KBM-7 (cell line): ENCODE measurements at regions not wholly inside any gene's neighbourhood (a gene's known extent, or its start where the extent isn't known, plus 50 kb on each side); places are given as distances from the start of the nearest gene placed in this dataset.
"Not testable (repeated sequence)": the region's sequence is repeated elsewhere in the genome, so short reads cannot be mapped to it uniquely, and the experiment has no call there.

Source experiments
- DNase-seq: peaks from one replicate; pipeline ENCODE4 v3.0.0-alpha.2; 2015
- in situ Hi-C: fragments of 300-500 bp; cut with MboI; formaldehyde crosslinking; loops from 2 replicates; pipeline ENCODE4 v1.14.3; 2020; ENCODE audit warnings: low sequenced_read_pairs, low pct_unique_long_range_greater_than_20kb, mixed read lengths

DNA sequence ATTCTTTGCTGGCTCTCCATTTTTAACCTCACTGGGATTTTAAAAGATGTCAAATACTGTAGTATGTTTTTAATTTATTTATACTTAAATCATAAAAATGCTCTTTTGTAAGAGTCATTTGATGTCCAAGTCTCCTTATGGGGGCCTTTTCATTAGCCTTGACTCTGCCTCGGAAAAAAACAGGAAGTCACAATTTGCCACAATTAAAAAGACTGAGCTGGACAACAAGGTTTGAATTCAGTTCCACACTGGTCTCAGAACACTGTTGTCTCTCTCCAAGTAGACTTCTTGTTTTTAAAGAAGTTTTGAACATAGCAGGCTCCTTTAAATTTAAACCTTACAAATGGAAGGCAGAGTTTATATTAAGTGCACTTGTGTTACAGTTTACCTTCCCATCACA lies 444.2 kb downstream of the ACTL7B start:
- in situ Hi-C loops = no loop called here
- no peak for DNase-seq

DNA sequence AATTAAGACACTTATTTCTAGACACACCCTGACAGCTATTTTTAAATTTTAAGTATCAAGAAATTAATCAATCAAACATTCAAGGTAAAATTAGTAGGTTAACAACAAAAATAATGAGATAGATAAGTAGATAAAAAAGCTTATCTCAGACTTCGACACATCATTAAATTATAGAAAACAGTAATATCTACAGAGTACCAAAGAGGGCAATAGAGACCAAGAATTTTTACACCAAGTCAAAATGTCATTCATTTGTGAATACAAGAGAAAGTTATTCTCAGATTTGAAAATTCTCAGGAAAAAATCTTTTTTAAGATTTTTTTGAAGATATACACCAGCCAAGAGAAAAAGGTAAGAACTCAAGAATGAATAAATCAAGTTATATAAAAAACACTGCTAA lies 445.6 kb downstream of the ACTL7B start:
- DNase-seq = no peak
- in situ Hi-C loops = no loop called here

DNA sequence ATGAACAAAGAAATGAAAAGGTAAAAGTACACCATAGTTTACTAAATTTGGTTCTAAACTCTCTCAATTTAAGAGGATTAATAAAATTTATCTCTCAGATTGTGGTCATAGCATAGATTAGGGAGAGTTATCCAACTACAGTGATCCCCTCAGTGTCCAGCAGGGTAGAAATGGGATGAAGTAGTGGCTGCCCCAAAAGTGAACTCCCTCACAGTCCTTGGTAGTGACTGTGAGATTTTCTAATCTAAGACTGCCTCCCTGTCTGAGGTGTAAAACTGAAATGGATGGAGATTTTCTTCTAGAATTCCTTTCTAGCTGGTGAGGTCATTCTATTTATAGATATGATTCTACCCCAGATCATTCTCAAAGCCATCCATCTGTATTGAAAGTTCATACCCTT lies 455.5 kb downstream of the ACTL7B start:
- in situ Hi-C loops = no loop called here
- DNase-seq = no peak

DNA sequence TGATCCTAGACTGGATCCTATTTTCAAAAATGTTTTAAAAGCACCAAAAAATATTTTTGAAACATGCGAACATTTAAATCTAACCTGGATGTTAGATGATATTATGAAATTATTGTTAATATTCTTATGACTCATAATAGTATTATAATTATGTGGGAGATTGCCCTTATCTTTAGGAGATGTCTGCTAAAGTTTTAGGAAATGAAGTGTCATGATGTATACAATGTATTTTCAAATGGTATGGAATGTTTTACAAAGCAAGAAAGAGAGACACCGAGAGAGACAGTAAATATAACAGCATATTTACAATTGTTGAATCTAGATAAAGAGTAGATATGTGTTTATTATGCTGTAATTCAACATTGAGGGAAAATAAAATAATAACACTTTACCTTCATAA lies 455.9 kb downstream of the ACTL7B start:
- no peak for DNase-seq
- in situ Hi-C loops = no loop called here

DNA sequence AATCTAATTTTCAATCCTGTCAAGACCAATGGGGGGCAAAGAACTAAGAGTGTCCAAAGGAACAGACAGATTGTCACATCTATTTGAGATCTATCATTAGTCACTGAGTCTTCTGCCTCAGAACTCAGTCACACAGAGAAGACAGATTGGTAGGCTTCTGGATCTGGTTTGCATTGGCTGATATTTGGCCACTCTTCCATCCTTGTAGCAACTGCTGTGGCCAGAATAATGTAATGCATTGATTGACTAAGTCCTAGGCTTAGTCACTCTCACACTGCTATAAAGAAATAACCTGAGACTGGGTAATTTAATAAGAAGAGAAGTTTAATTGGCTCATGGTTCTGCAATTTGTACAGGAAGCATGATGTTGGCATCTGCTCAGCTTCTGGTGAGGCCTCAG lies 458.5 kb downstream of the ACTL7B start:
- in situ Hi-C loops = no loop called here
- DNase-seq = no peak

DNA sequence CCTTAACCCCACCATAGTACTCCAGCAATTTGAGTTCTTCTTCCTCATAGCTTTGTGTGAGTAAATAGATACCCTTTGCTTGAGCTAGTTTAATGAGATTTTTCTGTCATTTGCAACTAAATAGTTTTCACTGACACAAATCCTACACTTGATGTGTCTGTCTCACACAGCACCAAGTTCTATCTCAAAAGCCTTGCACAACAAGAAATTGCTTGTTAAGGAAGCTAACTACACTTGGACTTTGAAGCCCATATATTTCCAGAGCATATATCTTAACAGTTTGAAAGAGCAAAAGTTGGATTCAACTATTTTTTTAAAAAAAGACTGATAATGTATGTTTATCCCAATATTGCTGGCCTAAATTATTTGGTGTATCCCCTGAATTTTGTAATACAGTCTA lies 459.2 kb downstream of the ACTL7B start:
- in situ Hi-C loops = no loop called here
- DNase-seq = no peak

DNA sequence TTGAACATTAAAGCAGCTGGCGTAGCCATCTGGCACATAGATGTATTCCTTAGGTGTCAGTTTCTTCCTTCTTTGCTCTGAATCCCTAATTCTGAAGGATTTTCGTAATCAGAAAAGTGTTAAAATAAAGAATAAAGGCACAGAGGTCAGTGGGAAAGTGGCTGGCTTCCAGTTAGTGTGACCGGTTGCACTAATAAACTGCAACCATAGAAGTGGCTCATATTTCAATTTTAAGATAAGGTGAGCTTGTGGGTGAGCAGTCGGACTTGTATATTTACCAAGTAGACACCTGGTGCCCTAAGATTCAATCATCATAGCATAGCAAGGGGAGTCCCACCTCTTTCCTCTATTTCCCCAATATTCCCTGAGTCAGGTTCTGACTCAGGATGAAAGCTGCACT lies 459.6 kb downstream of the ACTL7B start:
- DNase-seq = no peak
- in situ Hi-C loops = no loop called here

DNA sequence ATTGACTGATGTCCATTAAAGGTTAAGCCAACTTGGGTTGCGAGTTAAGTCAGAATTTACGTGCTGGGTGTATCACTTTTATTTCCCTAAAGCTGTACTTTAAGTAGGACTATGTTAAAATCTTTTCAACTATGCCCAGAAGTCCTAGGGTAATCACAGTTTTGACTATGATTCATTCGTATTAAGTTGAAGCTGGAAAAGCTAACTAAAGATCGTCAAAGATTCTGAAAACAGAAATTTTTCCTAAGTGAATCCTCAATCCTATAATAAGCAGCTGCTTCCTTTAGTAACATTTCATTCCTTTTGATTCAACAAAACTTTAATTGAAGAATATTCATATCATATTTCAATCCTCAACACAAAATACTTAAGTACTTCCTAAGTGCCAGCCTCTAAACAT lies 460.4 kb downstream of the ACTL7B start:
- DNase-seq = no peak
- in situ Hi-C loops = no loop called here

DNA sequence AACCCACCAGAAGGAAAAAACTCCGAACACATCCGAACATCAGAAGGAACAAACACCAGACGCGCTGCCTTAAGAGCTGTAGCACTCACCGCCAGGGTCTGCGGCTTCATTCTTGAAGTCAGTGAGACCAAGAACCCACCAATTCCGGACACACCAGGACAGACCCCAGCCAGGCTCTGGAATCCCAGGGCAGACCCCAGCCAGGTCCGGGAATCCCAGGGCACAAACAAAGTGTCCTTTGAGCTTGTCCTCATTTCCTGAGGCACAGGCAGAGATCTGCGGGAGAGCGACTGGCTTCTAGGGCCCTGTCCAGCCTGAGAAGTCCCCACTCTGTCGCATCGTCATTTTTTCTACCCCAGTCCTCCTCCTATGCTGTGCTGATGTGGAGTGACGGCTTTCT lies 461.1 kb downstream of the ACTL7B start:
- in situ Hi-C loops = no loop called here
- no peak for DNase-seq

DNA sequence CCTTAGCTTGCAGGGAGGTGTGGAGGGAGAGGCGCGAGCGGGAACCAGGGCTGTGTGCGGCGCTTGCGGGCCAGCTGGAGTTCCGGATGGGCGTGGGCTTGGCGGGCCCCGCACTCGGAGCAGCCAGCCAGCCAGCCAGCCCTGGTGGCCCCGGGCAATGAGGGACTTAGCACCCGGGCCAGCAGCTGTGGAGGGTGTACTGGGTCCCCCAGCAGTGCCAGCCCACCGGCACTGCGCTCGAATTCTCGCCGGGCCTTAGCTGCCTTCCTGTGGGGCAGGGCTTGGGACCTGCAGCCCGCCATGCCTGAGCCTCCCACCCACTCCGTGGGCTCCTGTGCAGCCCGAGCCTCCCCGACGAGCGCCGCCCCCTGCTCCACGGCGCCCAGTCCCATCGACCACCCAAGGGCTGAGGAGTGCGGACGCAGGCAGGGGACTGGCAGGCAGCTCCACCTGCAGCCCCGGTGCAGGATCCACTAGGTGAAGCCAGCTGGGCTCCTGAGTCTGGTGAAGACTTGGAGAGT lies 462.2 kb downstream of the ACTL7B start:
- in situ Hi-C loops, DNase-seq: not testable (repeated sequence)

DNA sequence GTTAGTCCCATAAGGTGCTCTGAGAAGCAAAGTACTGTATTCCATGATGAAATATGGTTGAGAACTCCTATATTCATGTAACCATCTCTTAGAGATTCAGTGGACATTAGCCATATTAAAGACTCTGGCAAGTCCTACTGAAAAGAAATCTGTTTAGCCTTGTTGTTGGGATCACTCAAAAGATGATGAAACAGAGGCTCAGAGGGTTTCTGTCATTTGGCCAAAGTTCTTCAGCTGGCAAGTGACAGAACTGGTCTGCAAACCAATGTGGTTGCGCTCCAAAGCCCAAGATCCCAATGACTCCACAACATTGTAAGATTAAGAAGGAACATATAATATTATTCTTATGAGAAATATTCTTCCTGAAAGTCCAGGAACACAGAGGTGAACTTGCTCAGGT lies 462.9 kb downstream of the ACTL7B start:
- in situ Hi-C loops = no loop called here
- no peak for DNase-seq

DNA sequence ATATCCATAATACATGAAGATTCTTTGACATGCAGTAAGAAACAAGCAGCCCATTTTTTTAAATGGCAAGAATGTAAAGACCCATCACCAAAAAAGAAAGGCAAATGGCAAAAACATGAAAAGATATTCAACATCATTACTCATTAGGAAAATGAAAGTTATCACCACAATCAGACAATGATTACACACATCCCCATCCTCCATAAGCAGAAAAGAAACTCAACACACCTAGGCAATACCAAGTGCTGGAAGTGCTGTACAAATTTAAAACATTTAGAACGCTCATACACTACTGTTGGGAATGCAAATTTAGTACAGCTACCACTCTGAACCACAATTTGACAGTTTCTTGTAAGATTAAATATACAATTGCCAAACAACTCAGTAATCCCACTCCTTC lies 466.7 kb downstream of the ACTL7B start:
- in situ Hi-C loops = no loop called here
- no peak for DNase-seq

DNA sequence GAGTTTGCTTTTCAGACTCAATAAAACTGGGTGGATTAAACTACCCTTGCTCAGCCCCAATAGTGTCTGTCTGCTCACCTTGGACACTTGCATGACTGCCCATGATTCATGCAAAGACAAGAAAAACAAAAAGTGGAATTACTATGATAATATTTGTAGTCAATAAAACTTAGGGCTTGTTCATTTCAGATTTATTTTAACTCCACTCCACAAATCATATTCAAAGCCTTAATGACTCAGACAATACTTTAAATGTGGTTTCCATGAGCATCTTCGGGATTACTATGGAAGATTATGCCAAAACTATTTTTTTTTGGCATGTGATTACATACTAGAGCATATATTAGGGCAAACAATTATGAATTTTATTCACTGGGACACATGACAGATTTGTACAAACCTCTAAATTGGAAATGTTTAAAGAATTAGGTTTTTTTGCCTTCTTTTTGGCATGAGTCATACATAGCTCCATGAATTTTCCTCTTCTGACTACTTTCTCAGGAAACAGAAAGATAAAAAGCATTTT lies 468.9 kb downstream of the ACTL7B start:
- in situ Hi-C loops = no loop called here
- DNase-seq = no peak

DNA sequence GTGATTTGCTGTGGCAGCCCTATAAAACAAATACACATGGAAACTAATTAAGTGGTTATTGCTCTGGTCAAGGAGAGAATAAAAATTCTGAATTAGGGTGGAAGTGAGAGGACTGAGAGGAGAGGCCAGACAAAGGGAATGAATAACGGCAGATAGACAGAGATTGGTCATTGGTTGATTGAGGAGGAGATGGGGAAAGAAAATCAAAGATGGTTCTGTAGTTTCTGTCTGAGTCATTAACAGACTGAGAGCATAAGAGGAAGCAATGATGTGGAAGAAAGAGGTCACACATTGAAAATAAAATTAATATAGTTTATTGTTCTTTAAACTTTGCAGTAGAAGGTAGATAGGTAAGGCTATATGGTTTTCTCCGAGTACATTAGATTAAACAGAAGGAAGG lies 469.8 kb downstream of the ACTL7B start:
- in situ Hi-C loops = no loop called here

DNA sequence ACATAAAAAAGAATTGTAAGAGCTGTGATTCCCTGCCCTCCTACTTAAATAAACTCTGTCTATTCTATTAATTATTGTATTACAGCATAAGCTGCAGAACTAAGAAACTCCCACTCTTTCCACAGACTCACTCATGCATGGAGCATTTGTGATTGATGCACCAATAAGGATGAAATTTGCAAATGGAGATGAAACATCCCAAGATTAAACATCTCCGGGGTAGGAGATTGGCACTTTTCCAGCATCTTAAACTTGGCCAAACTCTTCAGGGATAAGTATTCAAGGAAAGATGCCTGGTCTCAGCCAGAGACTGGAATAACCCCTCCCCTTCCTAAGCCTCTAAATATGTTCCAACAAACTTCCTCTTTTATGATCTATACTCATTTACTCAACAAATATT lies 472.0 kb downstream of the ACTL7B start:
- in situ Hi-C loops = no loop called here
- DNase-seq = no peak

More for the DNA sequence above, 469.8 kb downstream of the ACTL7B start:
- DNase-seq = no peak

DNA sequence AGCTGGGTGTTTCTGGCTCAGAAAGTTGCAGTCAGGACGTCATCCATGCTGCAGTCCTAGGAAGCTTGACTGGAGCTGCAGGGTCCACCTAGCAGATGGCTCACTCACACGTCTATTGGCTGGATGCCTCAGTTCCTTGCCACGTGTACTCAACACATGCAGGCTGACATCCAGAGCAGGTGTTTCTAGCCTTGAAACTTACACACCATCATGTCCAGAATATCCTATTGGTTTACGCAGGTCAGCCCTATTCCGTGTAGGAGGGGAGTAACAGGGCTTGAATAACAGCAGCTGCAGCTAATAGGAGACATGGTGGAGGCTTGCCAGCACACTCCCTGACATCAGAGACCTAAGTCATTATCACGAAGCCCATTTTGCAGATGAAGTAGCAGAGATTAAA lies 473.5 kb downstream of the ACTL7B start:
- in situ Hi-C loops = no loop called here
- no peak for DNase-seq

DNA sequence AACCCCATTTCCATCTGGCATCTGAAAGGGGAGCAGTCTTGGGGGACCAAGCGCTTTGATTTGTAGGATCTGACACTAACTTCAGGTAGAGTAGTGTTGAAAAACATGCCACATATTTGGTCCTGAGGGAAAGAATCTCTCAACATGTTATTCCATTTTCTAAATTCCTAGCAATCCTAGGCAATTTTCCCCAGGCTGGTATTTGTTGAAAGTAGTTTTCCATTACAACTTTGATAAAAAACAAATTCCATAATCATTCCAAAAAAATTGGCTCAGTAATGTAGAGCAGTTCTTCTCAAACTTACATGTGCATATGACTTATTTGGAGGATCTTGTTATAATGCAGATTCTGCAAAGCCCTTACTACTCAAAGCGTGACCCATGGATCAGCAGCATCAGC lies 477.9 kb downstream of the ACTL7B start:
- DNase-seq = no peak
- in situ Hi-C loops = no loop called here

DNA sequence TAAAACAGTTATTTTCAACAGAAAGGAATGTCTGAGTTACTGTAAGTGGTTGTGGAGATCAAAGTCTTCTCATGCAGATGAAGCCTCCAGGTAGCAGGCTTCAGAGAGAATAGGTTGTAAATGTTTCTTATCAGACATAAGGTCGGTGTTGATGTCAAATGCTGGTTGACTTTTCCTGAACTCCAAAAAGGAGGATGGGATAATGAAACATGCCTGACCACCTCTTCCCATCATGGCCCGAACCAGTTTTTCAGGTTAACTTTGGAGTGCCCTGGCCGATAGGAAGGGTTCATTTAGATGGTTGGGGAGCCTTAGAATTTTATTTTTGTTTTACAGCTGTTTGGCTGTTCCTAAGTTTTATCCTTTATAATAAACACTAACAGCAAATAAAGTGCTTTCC lies 478.4 kb downstream of the ACTL7B start:
- no peak for DNase-seq
- in situ Hi-C loops = no loop called here

DNA sequence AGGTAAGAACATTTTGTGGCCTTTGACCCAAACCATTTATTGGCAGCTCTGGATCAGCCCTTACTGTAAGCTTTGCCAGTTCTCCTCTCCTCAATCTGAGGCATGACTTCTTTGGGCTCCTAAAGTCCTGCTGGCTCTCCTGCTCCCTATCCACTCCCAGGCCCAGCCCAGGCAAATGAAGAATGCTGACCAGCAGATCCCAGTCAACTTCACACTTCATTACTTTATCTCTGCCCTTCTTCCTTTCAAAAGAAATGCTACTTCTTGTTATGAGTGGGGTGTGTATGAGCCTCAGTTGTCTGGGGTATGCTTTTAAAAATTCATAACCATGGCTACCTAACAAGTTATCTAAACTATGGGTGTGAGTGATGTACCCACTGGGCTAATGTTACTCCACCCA lies 479.6 kb downstream of the ACTL7B start:
- DNase-seq = no peak
- in situ Hi-C loops = no loop called here

DNA sequence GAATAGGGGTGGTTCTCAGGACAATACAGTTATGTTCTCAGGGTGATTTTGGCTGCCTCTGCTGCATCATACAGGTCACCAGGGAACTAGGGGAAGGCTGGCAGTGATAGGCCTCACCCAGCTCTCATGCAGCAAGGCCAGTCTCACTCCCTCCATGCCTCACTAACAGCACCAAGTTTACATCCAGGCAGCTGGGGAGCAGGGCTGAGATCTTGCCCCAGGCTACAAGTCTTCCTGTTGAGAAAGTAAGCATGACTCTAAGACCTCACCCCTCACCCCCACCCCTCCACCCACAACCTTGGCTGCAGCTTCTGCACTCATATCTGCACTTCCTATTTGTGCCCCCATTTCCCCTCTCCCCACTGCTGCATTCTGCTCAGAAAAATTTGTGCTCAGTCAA lies 481.2 kb downstream of the ACTL7B start:
- in situ Hi-C loops = no loop called here

DNA sequence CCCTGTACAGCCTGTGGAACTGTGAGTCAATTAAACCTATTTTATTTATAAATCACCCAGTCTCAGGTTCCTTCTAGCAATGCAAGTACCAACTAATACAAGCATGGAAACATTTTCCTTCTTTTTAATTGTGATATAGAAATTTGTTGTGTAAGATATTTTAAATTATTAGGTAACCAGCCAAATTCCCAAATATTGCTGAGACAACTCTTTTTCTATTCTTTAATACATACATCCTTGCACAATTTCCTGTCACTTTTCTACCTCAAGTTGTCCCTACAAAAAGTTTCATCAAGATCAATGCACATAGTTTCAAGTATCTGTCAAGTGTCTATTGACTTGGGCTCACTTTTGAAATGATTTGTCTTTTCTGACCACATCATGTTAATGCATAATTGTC lies 488.6 kb downstream of the ACTL7B start:
- in situ Hi-C loops = no loop called here
- DNase-seq = no peak

More for the DNA sequence above, 481.2 kb downstream of the ACTL7B start:
- no peak for DNase-seq

DNA sequence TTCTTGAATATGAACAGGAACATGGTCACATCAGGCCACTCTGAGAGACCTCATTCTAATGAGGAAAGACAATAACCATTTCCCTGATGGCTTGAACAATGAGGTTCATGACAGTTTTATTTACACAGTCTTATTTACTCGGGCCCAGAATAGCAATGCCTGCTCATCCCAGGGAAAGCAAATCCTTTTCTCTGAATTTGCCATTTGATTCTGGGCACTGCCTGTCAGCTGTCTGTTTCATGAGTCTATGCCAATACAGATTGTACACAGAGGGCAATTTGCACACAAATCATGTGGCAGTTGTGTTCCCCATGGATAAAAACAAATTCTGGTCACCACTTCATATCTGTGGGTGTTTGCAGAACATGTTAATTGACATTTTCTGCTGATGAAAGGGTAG lies 492.5 kb downstream of the ACTL7B start:
- DNase-seq = no peak
- in situ Hi-C loops = no loop called here
